Uterus (tissue), 2 donors: ENCODE measurements at regions not wholly inside any gene's neighbourhood (a gene's known extent, or its start where the extent isn't known, plus 50 kb on each side); places are given as distances from the start of the nearest gene placed in this dataset.
"Not testable (repeated sequence)": the region's sequence is repeated elsewhere in the genome, so short reads cannot be mapped to it uniquely, and the experiment has no call there.

Experiments used
- CTCF ChIP-seq, 4 experiments: fragments of 200-600 bp in 2 of 4; fragments of 450-650 bp in 2 of 4; sonication (generic) in 2 of 4; IDR thresholded peaks; one replicate each; pipeline ENCODE4 v1.5.1; 2016 to 2019; ENCODE audit warnings: antibody characterized with exemption in 4 of 4, mild to moderate bottlenecking in 2 of 4, moderate library complexity in 1 of 4
- POLR2A ChIP-seq, 2 donors: fragments of 450-650 bp; IDR thresholded peaks; one replicate each; pipeline ENCODE4 v1.6.1; 2016; ENCODE audit warnings: antibody characterized with exemption in 2 of 2, mild to moderate bottlenecking in 1 of 2, moderate library complexity in 1 of 2

- TF ChIP-seq CTCF, POLR2A (IDR thresholded peaks at IDR 0.05): not testable (repeated sequence)
Observed at GRCh38 chr5:92302356-92302755, 919.2 kb upstream of the ARRDC3 start.
